H1 (cell line): ENCODE measurements at regions not wholly inside any gene's neighbourhood (a gene's known extent, or its start where the extent isn't known, plus 50 kb on each side); places are given as distances from the start of the nearest gene placed in this dataset.

Source experiments
- CTCF ChIA-PET: fragments of 300-600 bp; sonication (Branson Sonifier 250); formaldehyde crosslinking; loops from one replicate; lab custom pipeline; 2021; ENCODE audit not compliant: partially characterized antibody; lab: Charles Lee
- POLR2A ChIA-PET: fragments of 300-600 bp; sonication (Branson Sonifier 250); formaldehyde crosslinking; loops from one replicate; lab custom pipeline; 2021; ENCODE audit warnings: inconsistent platforms; ENCODE audit not compliant: partially characterized antibody; lab: Charles Lee
- DNase-seq, 2 experiments: peaks; one replicate each; pipeline versions ENCODE4 v3.0.0 to v3.0.0-alpha.2; 2010 to 2022; ENCODE audit warnings: low spot score in 2 of 2, low read depth in 1 of 2, mixed read lengths in 1 of 2
- FAIRE-seq: peaks from 2 replicates; lab custom pipeline; 2011; peaks lifted over from hg19 to GRCh38; lab: Jason Lieb, UNC
- H2AFZ ChIP-seq: 2 replicates; pipeline ENCODE4 v1.8.1; 2012; ENCODE audit warnings: low read length, inconsistent platforms
- H2AK5ac ChIP-seq: 2 replicates; pipeline ENCODE4 v1.6.1; 2013; ENCODE audit warnings: low read depth, low read length
- H2BK120ac ChIP-seq: replicated peaks from 2 replicates; pipeline ENCODE3; 2013; ENCODE audit warnings: low read depth, low read length, inconsistent platforms
- H2BK12ac ChIP-seq: 2 replicates; pipeline ENCODE4 v1.6.1; 2013; ENCODE audit warnings: low read depth, low read length
- H2BK15ac ChIP-seq: 2 replicates; pipeline ENCODE4 v1.6.1; 2013; ENCODE audit warnings: low read length
- H2BK20ac ChIP-seq: 2 replicates; pipeline ENCODE4 v1.6.1; 2013; ENCODE audit warnings: low read length
- H2BK5ac ChIP-seq: 2 replicates; pipeline ENCODE4 v1.6.1; 2013; ENCODE audit warnings: low read depth, low read length
- H3K14ac ChIP-seq: 2 replicates; pipeline ENCODE4 v1.6.1; 2013; ENCODE audit warnings: inconsistent platforms; ENCODE audit not compliant: insufficient read length
- H3K18ac ChIP-seq: 2 replicates; pipeline ENCODE4 v1.6.1; 2013; ENCODE audit warnings: low read length; ENCODE audit errors: extremely low read depth
- H3K23ac ChIP-seq: 2 replicates; pipeline ENCODE4 v1.6.1; 2013; ENCODE audit warnings: inconsistent platforms; ENCODE audit not compliant: insufficient read length
- H3K23me2 ChIP-seq: 2 replicates; pipeline ENCODE4 v1.6.1; 2013; ENCODE audit warnings: low read depth, low read length
- H3K27ac ChIP-seq: 2 replicates; pipeline ENCODE4 v1.6.1; 2011; ENCODE audit warnings: low read depth, low read length, inconsistent platforms
- H3K27me3 ChIP-seq, 4 experiments: replicated peaks in 1 of 4; 1 replicate in 1 of 4; 2 replicates in 3 of 4; pipeline versions ENCODE4 v1.6.1 to v1.8.1; 2011 to 2013; ENCODE audit warnings: low read length in 3 of 4, mild to moderate bottlenecking in 3 of 4, inconsistent platforms in 2 of 4, mixed read lengths in 2 of 4, moderate library complexity in 1 of 4; ENCODE audit not compliant: control insufficient read depth in 3 of 4, insufficient read depth in 3 of 4; ENCODE audit errors: extremely low read depth in 1 of 4
- H3K36me3 ChIP-seq, 4 experiments: 2 replicates each; pipeline versions ENCODE4 v1.6.1 to v1.8.1; 2011 to 2013; ENCODE audit warnings: mild to moderate bottlenecking in 4 of 4, low read length in 3 of 4, moderate library complexity in 2 of 4, control low read depth in 1 of 4, inconsistent platforms in 1 of 4; ENCODE audit not compliant: insufficient read depth in 4 of 4, control insufficient read depth in 2 of 4
- H3K4ac ChIP-seq: replicated peaks from 2 replicates; pipeline ENCODE3; 2013; ENCODE audit warnings: low read length, low read depth, mixed read lengths, inconsistent platforms; ENCODE audit not compliant: insufficient read length
- H3K4me1 ChIP-seq, 4 experiments: replicated peaks in 1 of 4; 1 replicate in 1 of 4; 2 replicates in 3 of 4; pipeline versions ENCODE4 v1.6.1 to v1.8.1; 2011 to 2013; ENCODE audit warnings: low read length in 3 of 4, inconsistent platforms in 2 of 4, mixed read lengths in 1 of 4; ENCODE audit not compliant: insufficient read depth in 4 of 4, control insufficient read depth in 3 of 4
- H3K4me2 ChIP-seq, 2 experiments: 2 replicates each; pipeline versions ENCODE4 v1.6.1 to v1.8.1; 2011 to 2013; ENCODE audit warnings: low read depth in 2 of 2, low read length in 2 of 2, control low read depth in 1 of 2, inconsistent platforms in 1 of 2, mild to moderate bottlenecking in 1 of 2; ENCODE audit not compliant: insufficient read depth in 1 of 2
- H3K4me3 ChIP-seq, 4 experiments: fragments of 200-600, 300-600 bp in 1 of 4; sonication (generic), shearing (Covaris generic), sonication (Bioruptor Twin) in 1 of 4; 2 replicates each; pipeline versions ENCODE4 v1.5.1 to v1.8.1; 2011 to 2016; ENCODE audit warnings: low read length in 4 of 4, low read depth in 3 of 4, control low read depth in 2 of 4, inconsistent platforms in 2 of 4, mild to moderate bottlenecking in 2 of 4, mixed read lengths in 1 of 4, moderate library complexity in 1 of 4; ENCODE audit not compliant: insufficient read depth in 2 of 4; ENCODE audit errors: extremely low read depth in 1 of 4
- H3K56ac ChIP-seq: replicated peaks from 2 replicates; pipeline ENCODE3; 2013; ENCODE audit warnings: low read depth, mild to moderate bottlenecking, mixed read lengths, low read length, inconsistent platforms; ENCODE audit not compliant: insufficient read length
- H3K79me1 ChIP-seq: 2 replicates; pipeline ENCODE4 v1.6.1; 2013; ENCODE audit warnings: low read depth, low read length, control low read depth
- H3K79me2 ChIP-seq, 2 experiments: 2 replicates each; pipeline versions ENCODE4 v1.6.1 to v1.8.1; 2012 to 2013; ENCODE audit warnings: low read length in 2 of 2, mild to moderate bottlenecking in 2 of 2, inconsistent platforms in 1 of 2; ENCODE audit not compliant: insufficient read depth in 2 of 2, control insufficient read depth in 1 of 2
- H3K9ac ChIP-seq, 4 experiments: replicated peaks in 1 of 4; 1 replicate in 1 of 4; 2 replicates in 3 of 4; pipeline versions ENCODE4 v1.6.1 to v1.8.1; 2011 to 2013; ENCODE audit warnings: low read depth in 3 of 4, low read length in 3 of 4, control low read depth in 2 of 4, mild to moderate bottlenecking in 2 of 4, moderate library complexity in 2 of 4, inconsistent platforms in 1 of 4; ENCODE audit errors: extremely low read depth in 1 of 4
- H3K9me3 ChIP-seq, 2 experiments: 2 replicates each; pipeline versions ENCODE4 v1.6.1 to v1.8.1; 2012 to 2013; ENCODE audit warnings: mild to moderate bottlenecking in 2 of 2, moderate library complexity in 2 of 2, control low read depth in 1 of 2, inconsistent platforms in 1 of 2, low read depth in 1 of 2, low read length in 1 of 2, mixed read lengths in 1 of 2; ENCODE audit not compliant: insufficient read depth in 2 of 2
- H4K20me1 ChIP-seq, 2 experiments: replicated peaks in 1 of 2; 2 replicates each; pipeline versions ENCODE3 to v1.8.1; 2011 to 2013; ENCODE audit warnings: inconsistent platforms in 2 of 2, low read length in 2 of 2, mild to moderate bottlenecking in 1 of 2; ENCODE audit not compliant: insufficient read depth in 2 of 2, control insufficient read depth in 1 of 2
- H4K5ac ChIP-seq: 2 replicates; pipeline ENCODE4 v1.6.1; 2013; ENCODE audit warnings: low read length, low read depth, mixed read lengths, inconsistent platforms; ENCODE audit not compliant: insufficient read length
- H4K8ac ChIP-seq: 2 replicates; pipeline ENCODE4 v1.8.0; 2013; ENCODE audit warnings: mild to moderate bottlenecking, moderate library complexity, low read length, inconsistent platforms; ENCODE audit not compliant: insufficient read depth; ENCODE audit errors: extremely low read depth
- H4K91ac ChIP-seq: replicated peaks from 2 replicates; pipeline ENCODE3; 2013; ENCODE audit warnings: low read length, mixed read lengths, inconsistent platforms; ENCODE audit not compliant: insufficient read length
- CTCF ChIP-seq, 3 experiments: IDR thresholded peaks; 1 replicate in 2 of 3; 2 replicates in 1 of 3; pipeline versions ENCODE4 v1.5.1 to v1.6.1; 2011; ENCODE audit warnings: low read length in 3 of 3, mild to moderate bottlenecking in 3 of 3, inconsistent platforms in 2 of 3, low read depth in 1 of 3, moderate library complexity in 1 of 3; ENCODE audit not compliant: insufficient read depth in 1 of 3; ENCODE audit errors: control extremely low read depth in 1 of 3
- E2F6 ChIP-seq: IDR thresholded peaks from 2 replicates; pipeline ENCODE4 v1.6.1; 2012; ENCODE audit warnings: inconsistent platforms
- RAD21 ChIP-seq, 2 experiments: IDR thresholded peaks in 1 of 2; conservative IDR thresholded peaks in 1 of 2; 2 replicates each; pipeline ENCODE4 v1.6.1; 2011; ENCODE audit warnings: low read depth in 2 of 2, low read length in 2 of 2, improper control_type of control experiment in 1 of 2, inconsistent platforms in 1 of 2, mild to moderate bottlenecking in 1 of 2, moderate library complexity in 1 of 2
- WGBS, 2 experiments: shearing (Covaris generic) in 1 of 2; methylation state at CpG; one replicate each; pipeline versions ENCODE4 v1.1.6 to v1.1.7; 2013 to 2015; ENCODE audit warnings: low lambda C conversion rate in 2 of 2, mixed read lengths in 2 of 2, inconsistent platforms in 1 of 2, low coverage in 1 of 2, missing lambda C conversion rate in 1 of 2; ENCODE audit not compliant: insufficient replicate concordance in 2 of 2, insufficient coverage in 1 of 2, insufficient read length in 1 of 2; ENCODE audit errors: extremely low coverage in 1 of 2, missing lambda C conversion rate in 1 of 2; 5-methylcytosine and 5-hydroxymethylcytosine counted together

GRCh38 chr6:165002866-165003265 is 306.5 kb downstream of the C6orf118 start:
- Histone ChIP-seq H2BK120ac (no peak overlapping the region), H3K18ac (no peak overlapping the region), H4K91ac (no peak overlapping the region), H2BK20ac (no peak overlapping the region), H4K5ac (no peak overlapping the region), H3K23ac (no peak overlapping the region), H4K8ac (no peak overlapping the region), H3K4me1 (no peaks in the 10 kb centered on the region), H2AK5ac (no peak overlapping the region), H2BK5ac (no peak overlapping the region), H3K4me2 (no peak overlapping the region), H2BK15ac (no peak overlapping the region), H3K4ac (no peak overlapping the region), H3K14ac (no peak overlapping the region), H4K20me1 (no peaks in the 10 kb centered on the region), H3K9me3 (peaks cover 8 to 19% of the 10 kb centered on the region in 2 experiments; a peak in 3 of 4 replicates), H3K56ac (no peak overlapping the region), H3K4me3 (no peak overlapping the region), H3K23me2 (no peaks in the 10 kb centered on the region), H3K27ac (no peak overlapping the region), H2AFZ (no peak overlapping the region), H3K79me2 (no peaks in the 10 kb centered on the region), H3K36me3 (no peaks in the 10 kb centered on the region), H3K79me1 (no peaks in the 10 kb centered on the region), H3K27me3 (no peaks in the 10 kb centered on the region), H2BK12ac (no peak overlapping the region), H3K9ac (no peak overlapping the region)
- TF ChIP-seq E2F6 (no peak), CTCF (IDR thresholded peaks at IDR 0.05; ENCODE audit: control extremely low read depth in 1 of 3, insufficient read depth in 1 of 3, low read depth in 1 of 3, low read length in 3 of 3) (peak in 1 of 3 experiments; percentile 28; a peak in 1 of 4 replicates), RAD21 (IDR thresholded peaks at IDR 0.05 in 1 of 2, conservative IDR thresholded peaks at IDR 0.05 in 1 of 2; ENCODE audit: low read depth in 2 of 2, low read length in 2 of 2) (peak; percentile 10 to 17; a peak in 1 of 4 replicates)
- ChIA-PET POLR2A (no interaction called here), CTCF (interaction anchor here (0.7 to 1.8 kb wide), 4 partner anchors 9 to 573 kb away, joined by 3 to 6 read pairs (median 3); no protein-coding TSS in a partner anchor)
- no peak for DNase-seq
- no peak for FAIRE-seq
- 81% methylated on average over 11 of the region's 11 CpGs; no CpG with 5 or more reads in 1 of the 2 experiments for WGBS, 2 experiments
